ENCODE measurements at regions not wholly inside any gene's neighbourhood (a gene's known extent, or its start where the extent isn't known, plus 50 kb on each side); places are given as distances from the start of the nearest gene placed in this dataset.

GRCh38 chr3:72411126-72411525, 437.1 kb downstream of the SHQ1 start:
- TF ChIP-seq EZH2 (IDR thresholded peaks at IDR 0.05; ENCODE audit: borderline replicate concordance) = no peak
- no peak for TF ChIP-seq CTCF (IDR thresholded peaks at IDR 0.05; ENCODE audit: poor library complexity)
- no peak for TF ChIP-seq EZH2phosphoT487 (IDR thresholded peaks at IDR 0.05; ENCODE audit: low read depth, severe bottlenecking, unreplicated experiment)
- Histone ChIP-seq H2AFZ (no peak overlapping the region), H3K4me2 (peak overlapping the region; percentile 34), H3K4me1 (ENCODE audit: insufficient read depth) (peaks cover 21% of the 10 kb centered on the region), H4K20me1 (ENCODE audit: insufficient read depth, poor library complexity, severe bottlenecking) (peaks cover 98% of the 10 kb centered on the region), H3K9me2 (replicated peaks; ENCODE audit: insufficient read depth) (no peaks in the 10 kb centered on the region), H3K4me3 (no peak overlapping the region), H3K27me3 (no peaks in the 10 kb centered on the region), H3K36me3 (replicated peaks; ENCODE audit: insufficient read depth, low read depth) (no peaks in the 10 kb centered on the region), H3K9me3 (ENCODE audit: low read depth) (no peaks in the 10 kb centered on the region), H3K79me2 (peaks cover 100% of the 10 kb centered on the region), H3K27ac (no peak overlapping the region)
- no peak for DNase-seq (ENCODE audit: low spot score)
- WGBS (ENCODE audit: low lambda C conversion rate, missing lambda C conversion rate) = 38% methylated on average over 2 of the region's 2 CpGs

GRCh38 chr3:72408983-72409779, 439.1 kb downstream of the SHQ1 start:
- H3K4me2 ChIP-seq = no peak overlapping the region
- DNase-seq (ENCODE audit: low spot score) = no peak
- H3K27ac ChIP-seq = no peak overlapping the region
- H2AFZ ChIP-seq = no peak overlapping the region
- 94% methylated on average over 5 of the region's 5 CpGs for WGBS (ENCODE audit: low lambda C conversion rate, missing lambda C conversion rate)
- H4K20me1 ChIP-seq (ENCODE audit: insufficient read depth, poor library complexity, severe bottlenecking) = peaks cover 98% of the 10 kb centered on the region
- TF ChIP-seq EZH2 (IDR thresholded peaks at IDR 0.05; ENCODE audit: borderline replicate concordance) (no peak), EZH2phosphoT487 (IDR thresholded peaks at IDR 0.05; ENCODE audit: low read depth, severe bottlenecking, unreplicated experiment) (no peak), CTCF (IDR thresholded peaks at IDR 0.05; ENCODE audit: poor library complexity) (no peak)
- no peaks in the 10 kb centered on the region for H3K9me2 ChIP-seq (replicated peaks; ENCODE audit: insufficient read depth)
- H3K36me3 ChIP-seq (replicated peaks; ENCODE audit: insufficient read depth, low read depth) = no peaks in the 10 kb centered on the region
- H3K4me3 ChIP-seq = no peak overlapping the region
- no peaks in the 10 kb centered on the region for H3K27me3 ChIP-seq
- no peaks in the 10 kb centered on the region for H3K9me3 ChIP-seq (ENCODE audit: low read depth)
- H3K4me1 ChIP-seq (ENCODE audit: insufficient read depth) = peaks cover 27% of the 10 kb centered on the region
- H3K79me2 ChIP-seq = peaks cover 100% of the 10 kb centered on the region

- no peaks in the 10 kb centered on the region for H3K9me2 ChIP-seq (replicated peaks; ENCODE audit: insufficient read depth)
- H3K27me3 ChIP-seq = no peaks in the 10 kb centered on the region
- DNase-seq (ENCODE audit: low spot score) = no peak
- H3K4me3 ChIP-seq = no peak overlapping the region
- WGBS (ENCODE audit: low lambda C conversion rate, missing lambda C conversion rate) = 72% methylated on average over 6 of the region's 6 CpGs
- H3K4me2 ChIP-seq = no peak overlapping the region
- H3K36me3 ChIP-seq (replicated peaks; ENCODE audit: insufficient read depth, low read depth) = no peaks in the 10 kb centered on the region
- no peak overlapping the region for H3K27ac ChIP-seq
- peaks cover 27% of the 10 kb centered on the region for H3K4me1 ChIP-seq (ENCODE audit: insufficient read depth)
- no peak overlapping the region for H2AFZ ChIP-seq
- TF ChIP-seq EZH2phosphoT487 (IDR thresholded peaks at IDR 0.05; ENCODE audit: low read depth, severe bottlenecking, unreplicated experiment) = no peak
- no peak for TF ChIP-seq CTCF (IDR thresholded peaks at IDR 0.05; ENCODE audit: poor library complexity)
- no peak for TF ChIP-seq EZH2 (IDR thresholded peaks at IDR 0.05; ENCODE audit: borderline replicate concordance)
- peaks cover 100% of the 10 kb centered on the region for H4K20me1 ChIP-seq (ENCODE audit: insufficient read depth, poor library complexity, severe bottlenecking)
- no peaks in the 10 kb centered on the region for H3K9me3 ChIP-seq (ENCODE audit: low read depth)
- peaks cover 100% of the 10 kb centered on the region for H3K79me2 ChIP-seq
Measured at GRCh38 chr3:72407766-72408165, 440.5 kb downstream of the SHQ1 start.

Measured in hepatocyte (in vitro differentiated cells).